GM21717 (cell line): ENCODE measurements at regions not wholly inside any gene's neighbourhood (a gene's known extent, or its start where the extent isn't known, plus 50 kb on each side); places are given as distances from the start of the nearest gene placed in this dataset.
"Not testable (repeated sequence)": the region's sequence is repeated elsewhere in the genome, so short reads cannot be mapped to it uniquely, and the experiment has no call there.

Experiments
- ATAC-seq: cut with Tn5 transposase; IDR thresholded peaks from one replicate; pipeline ENCODE4 v1.9.1; 2021; ENCODE audit warnings: mild to moderate bottlenecking, moderate library complexity; ENCODE audit not compliant: unreplicated experiment

DNA sequence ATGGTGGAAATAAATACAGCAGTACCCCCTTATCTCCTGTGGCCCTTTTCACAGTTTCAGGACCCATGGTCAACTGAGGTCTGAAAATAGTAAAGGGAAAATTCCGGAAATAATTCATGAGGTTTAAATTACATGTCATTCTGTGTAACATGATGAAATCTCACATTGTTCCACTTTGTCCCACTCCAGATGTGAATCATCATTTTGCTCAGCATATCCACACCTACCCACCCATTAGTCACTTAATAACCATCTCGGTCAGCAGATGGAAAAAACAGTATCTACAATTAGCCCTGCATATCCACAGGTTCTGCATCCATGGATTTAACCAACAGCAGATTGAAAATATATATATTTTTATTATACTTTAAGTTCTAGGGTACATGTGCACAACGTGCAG lies 86.9 kb upstream of the GORAB start:
- ATAC-seq: no peak

DNA sequence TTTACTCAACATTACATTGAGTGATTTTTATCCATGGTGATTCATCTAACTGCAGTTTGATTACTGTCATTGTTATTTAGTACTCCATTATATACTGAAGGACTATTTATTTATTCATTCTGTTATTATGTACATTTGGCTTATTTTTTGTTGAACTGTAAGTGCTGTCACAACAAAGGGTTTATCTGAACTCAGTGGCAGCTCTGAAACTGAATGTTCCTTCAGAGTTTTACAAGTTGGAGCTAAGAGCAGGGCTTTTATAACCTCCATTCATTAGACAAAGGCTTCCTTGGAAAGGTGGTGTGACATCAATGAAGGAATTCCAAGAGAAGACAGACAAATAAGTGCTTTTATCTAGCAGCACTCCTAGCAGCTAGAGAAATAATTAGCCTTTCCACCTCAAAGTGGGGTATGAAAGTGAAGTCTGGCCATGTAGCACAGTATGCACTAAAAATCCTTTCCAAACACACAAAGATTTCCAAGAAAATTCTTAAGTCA lies 83.3 kb upstream of the GORAB start:
- no peak for ATAC-seq

- not testable (repeated sequence) for ATAC-seq
These were observed 74.5 kb upstream of the GORAB start for GRCh38 chr1:170457325-170458050.

GRCh38 chr1:170460001-170460400 lies 72.0 kb upstream of the GORAB start:
- no peak for ATAC-seq

- ATAC-seq: no peak
These were observed 71.4 kb upstream of the GORAB start for GRCh38 chr1:170460414-170461155.

GRCh38 chr1:170461291-170461747 lies 70.6 kb upstream of the GORAB start:
- ATAC-seq: no peak

- no peak for ATAC-seq
These were observed 70.1 kb upstream of the GORAB start for GRCh38 chr1:170461762-170462384.

DNA sequence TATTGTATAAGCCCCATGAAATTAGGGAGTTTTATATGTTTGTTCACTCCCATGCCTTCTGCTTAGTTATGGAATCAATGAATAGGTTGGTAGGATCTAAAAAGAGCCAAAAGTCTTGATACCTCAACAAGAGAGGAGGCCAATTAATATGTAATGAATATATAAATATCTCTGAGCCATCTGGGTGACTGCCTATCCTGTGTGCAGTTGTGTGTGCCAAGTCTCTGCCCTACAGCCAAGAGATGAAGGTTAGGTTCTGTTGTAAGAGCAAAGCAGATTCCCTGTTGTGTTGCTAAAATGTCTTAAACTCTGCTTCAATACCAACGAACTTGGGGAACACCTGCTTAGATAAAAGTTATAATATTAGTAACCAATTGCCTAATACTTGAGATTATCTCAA lies 61.8 kb upstream of the GORAB start:
- no peak for ATAC-seq

GRCh38 chr1:170471398-170472053 lies 60.4 kb upstream of the GORAB start:
- ATAC-seq: no peak

DNA sequence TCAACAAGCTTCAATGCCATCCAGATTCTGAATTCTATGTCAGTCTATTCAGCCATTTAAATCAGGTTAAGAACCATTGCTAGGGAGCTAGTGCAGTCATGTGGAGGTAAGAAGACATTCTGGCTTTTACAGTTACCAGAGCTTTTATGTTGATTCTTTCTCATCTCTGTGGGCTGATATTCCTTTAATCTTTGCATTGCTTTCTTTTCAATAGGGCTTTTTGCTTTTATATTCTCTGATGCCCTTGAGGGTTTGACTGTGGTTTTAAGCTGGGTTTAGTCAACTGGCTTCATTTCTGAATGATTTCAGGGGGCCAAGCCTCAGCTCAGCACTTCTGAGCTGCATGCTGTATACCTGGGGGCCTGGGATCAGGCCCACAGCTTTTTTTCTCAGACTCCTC lies 51.0 kb upstream of the GORAB start:
- no peak for ATAC-seq
